Breast epithelium (tissue), 4 donors: ENCODE measurements at regions not wholly inside any gene's neighbourhood (a gene's known extent, or its start where the extent isn't known, plus 50 kb on each side); places are given as distances from the start of the nearest gene placed in this dataset.

ENCODE experiments used
- DNase-seq, 2 donors: peaks; one replicate each; pipeline ENCODE4 v3.0.0-alpha.2; 2019; ENCODE audit warnings: low spot score in 2 of 2
- H3K27ac ChIP-seq, 2 donors: fragments of 200-600 bp; sonication (generic) in 1 of 2; one replicate each; pipeline ENCODE4 v1.5.1; 2016 to 2019; ENCODE audit warnings: mild to moderate bottlenecking in 1 of 2
- H3K27me3 ChIP-seq, 2 donors: fragments of 200-600 bp; sonication (generic) in 1 of 2; one replicate each; pipeline versions ENCODE4 v1.5.1 to v1.6.0; 2017 to 2019; ENCODE audit warnings: control low read depth in 1 of 2, mild to moderate bottlenecking in 1 of 2
- H3K36me3 ChIP-seq: fragments of 200-600 bp; one replicate; pipeline ENCODE4 v1.5.1; 2019
- H3K4me1 ChIP-seq, 2 donors: fragments of 200-600 bp; sonication (generic); one replicate each; pipeline ENCODE4 v1.5.1; 2016 to 2019; ENCODE audit warnings: control low read depth in 1 of 2
- H3K4me3 ChIP-seq, 3 donors: fragments of 200-600 bp; sonication (generic); 1 replicate in 2 of 3; 2 replicates in 1 of 3; pipeline ENCODE4 v1.5.1; 2016 to 2019; ENCODE audit warnings: mild to moderate bottlenecking in 3 of 3, moderate library complexity in 2 of 3
- H3K9me3 ChIP-seq, 2 donors: fragments of 200-600 bp; sonication (generic) in 1 of 2; one replicate each; pipeline ENCODE4 v1.5.1; 2016 to 2019; ENCODE audit warnings: control low read depth in 1 of 2
- POLR2A ChIP-seq: fragments of 450-650 bp; IDR thresholded peaks from one replicate; pipeline ENCODE4 v1.6.1; 2016; ENCODE audit warnings: antibody characterized with exemption, mild to moderate bottlenecking, moderate library complexity
- POLR2AphosphoS5 ChIP-seq, 3 donors: sonication (generic); formaldehyde crosslinking; IDR thresholded peaks; one replicate each; pipeline ENCODE4 v1.6.1; 2017; ENCODE audit warnings: antibody characterized with exemption in 3 of 3
- intact Hi-C: fragments of 100-400 bp; cut with DNase I; formaldehyde crosslinking; loops from one replicate; pipeline ENCODE4 v1.15.1; 2023; ENCODE audit warnings: low total_unique reads
- TF ChIP-seq, protein P1 (sequence below), 3 donors: fragments of 450-650 bp; IDR thresholded peaks; one replicate each; pipeline ENCODE4 v1.5.1; 2016 to 2017; ENCODE audit warnings: antibody characterized with exemption in 3 of 3, mild to moderate bottlenecking in 3 of 3, moderate library complexity in 3 of 3

DNA sequence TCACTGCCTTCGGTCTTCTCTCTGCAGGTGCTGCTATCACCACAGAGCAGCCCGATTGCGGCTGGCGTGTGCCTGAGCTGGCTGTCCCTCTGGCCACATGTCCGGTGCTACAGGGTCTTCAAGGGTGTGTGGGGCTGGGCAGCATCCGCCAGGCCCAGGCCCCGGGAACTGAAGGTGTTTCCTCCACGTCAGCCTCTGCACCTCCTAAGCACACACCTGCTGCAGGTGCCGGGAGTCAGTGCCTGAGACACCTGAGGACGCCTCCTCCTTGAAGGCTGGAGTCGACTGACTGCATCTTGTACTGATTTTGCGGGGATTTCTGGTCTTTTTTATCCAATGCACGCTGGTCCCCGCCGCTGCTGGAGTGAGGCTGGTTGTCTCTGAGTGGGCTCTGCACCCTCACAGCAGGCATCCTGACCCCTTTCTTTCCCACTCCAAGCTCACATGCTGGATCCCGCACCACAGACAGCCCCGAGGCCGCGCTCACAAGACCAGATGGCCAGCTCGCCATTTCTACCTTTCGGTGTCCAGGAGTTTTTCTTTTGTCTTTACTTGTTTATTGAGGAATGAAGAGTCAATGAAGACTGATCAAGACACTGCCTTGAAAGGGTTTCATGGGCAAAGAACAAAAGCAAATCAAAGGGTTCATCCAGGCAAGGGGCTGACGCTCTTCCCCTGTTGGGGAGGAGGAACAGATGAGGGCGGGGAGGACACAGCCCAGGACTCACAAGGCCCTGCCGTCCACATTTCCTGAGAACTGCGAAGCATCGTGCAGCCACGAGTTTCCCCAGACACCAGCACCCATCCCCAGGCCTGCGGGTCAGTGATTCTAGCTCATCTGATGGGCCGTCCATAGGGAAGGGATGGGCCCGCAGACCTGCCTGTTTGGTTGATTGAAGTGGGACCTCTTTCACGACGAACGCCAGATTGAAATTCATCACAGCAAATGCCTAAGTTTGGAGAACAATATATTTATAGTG is 203.8 kb upstream of the SOX1 start:
- no peaks in the 10 kb centered on the region for H3K4me1 ChIP-seq
- intact Hi-C loops: no loop called here
- no peak for DNase-seq
- no peaks in the 10 kb centered on the region for H3K27me3 ChIP-seq
- no peaks in the 10 kb centered on the region for H3K36me3 ChIP-seq
- TF ChIP-seq, protein P1, sequence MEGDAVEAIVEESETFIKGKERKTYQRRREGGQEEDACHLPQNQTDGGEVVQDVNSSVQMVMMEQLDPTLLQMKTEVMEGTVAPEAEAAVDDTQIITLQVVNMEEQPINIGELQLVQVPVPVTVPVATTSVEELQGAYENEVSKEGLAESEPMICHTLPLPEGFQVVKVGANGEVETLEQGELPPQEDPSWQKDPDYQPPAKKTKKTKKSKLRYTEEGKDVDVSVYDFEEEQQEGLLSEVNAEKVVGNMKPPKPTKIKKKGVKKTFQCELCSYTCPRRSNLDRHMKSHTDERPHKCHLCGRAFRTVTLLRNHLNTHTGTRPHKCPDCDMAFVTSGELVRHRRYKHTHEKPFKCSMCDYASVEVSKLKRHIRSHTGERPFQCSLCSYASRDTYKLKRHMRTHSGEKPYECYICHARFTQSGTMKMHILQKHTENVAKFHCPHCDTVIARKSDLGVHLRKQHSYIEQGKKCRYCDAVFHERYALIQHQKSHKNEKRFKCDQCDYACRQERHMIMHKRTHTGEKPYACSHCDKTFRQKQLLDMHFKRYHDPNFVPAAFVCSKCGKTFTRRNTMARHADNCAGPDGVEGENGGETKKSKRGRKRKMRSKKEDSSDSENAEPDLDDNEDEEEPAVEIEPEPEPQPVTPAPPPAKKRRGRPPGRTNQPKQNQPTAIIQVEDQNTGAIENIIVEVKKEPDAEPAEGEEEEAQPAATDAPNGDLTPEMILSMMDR (IDR thresholded peaks at IDR 0.05): no peak
- TF ChIP-seq POLR2A: no peak
- no peak for TF ChIP-seq POLR2AphosphoS5 (IDR thresholded peaks at IDR 0.05)
- H3K4me3 ChIP-seq: no peak overlapping the region
- peaks cover 0 to 46% of the 10 kb centered on the region in 2 donors for H3K9me3 ChIP-seq
- no peak overlapping the region for H3K27ac ChIP-seq

DNA sequence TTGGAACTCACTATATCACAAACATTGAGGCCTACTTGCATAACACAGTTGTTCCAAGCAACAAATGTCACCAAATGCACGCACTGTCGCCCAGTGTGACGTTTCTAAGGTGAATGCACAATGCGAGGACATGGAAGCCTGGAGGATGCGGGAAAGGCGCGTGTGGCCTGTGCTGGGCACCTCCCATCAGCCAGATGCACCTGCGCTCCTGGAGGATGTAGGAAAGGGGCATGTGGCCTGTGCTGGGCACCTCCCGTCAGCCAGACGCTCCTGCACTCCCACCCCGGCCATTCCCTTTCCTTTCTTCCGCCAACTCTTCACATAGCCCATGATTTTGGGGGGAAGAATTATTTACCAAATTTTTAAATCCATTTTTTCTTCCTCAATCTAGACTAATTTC is 202.4 kb upstream of the SOX1 start:
- peaks cover 0 to 3% of the 10 kb centered on the region in 2 donors for H3K27me3 ChIP-seq
- no peaks in the 10 kb centered on the region for H3K4me1 ChIP-seq
- intact Hi-C loops: no loop called here
- TF ChIP-seq, protein P1 (IDR thresholded peaks at IDR 0.05): no peak
- TF ChIP-seq POLR2AphosphoS5 (IDR thresholded peaks at IDR 0.05) (no peak), POLR2A (no peak)
- H3K36me3 ChIP-seq: no peaks in the 10 kb centered on the region
- H3K9me3 ChIP-seq: peaks cover 0 to 55% of the 10 kb centered on the region in 2 donors
- no peak for DNase-seq
- H3K4me3 ChIP-seq: no peak overlapping the region
- H3K27ac ChIP-seq: no peak overlapping the region

DNA sequence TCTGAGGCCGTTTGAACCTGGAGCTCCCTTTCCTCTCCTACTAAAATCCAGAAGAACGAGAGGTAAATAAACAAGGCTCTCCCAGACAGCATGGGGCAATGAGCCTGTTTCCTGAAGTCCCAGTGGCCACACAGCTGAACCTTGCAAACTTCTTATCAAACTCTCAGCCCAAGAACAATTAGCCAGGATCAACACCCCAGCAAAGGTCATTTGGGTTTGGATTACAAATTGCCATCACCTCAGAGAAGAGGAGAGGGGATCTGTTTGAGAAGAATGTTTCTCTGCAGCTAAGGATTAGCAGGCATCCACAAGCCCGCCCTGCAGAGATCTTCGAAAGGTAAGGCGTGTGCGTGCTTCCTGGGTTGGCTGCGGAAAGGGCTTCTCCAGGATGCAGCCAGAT is 201.9 kb upstream of the SOX1 start:
- intact Hi-C loops: no loop called here
- Histone ChIP-seq H3K4me3 (no peak overlapping the region), H3K9me3 (peaks cover 0 to 55% of the 10 kb centered on the region in 2 donors), H3K27ac (no peak overlapping the region), H3K36me3 (no peaks in the 10 kb centered on the region), H3K4me1 (no peaks in the 10 kb centered on the region), H3K27me3 (peaks cover 0 to 3% of the 10 kb centered on the region in 2 donors)
- DNase-seq: no peak
- TF ChIP-seq POLR2AphosphoS5 (IDR thresholded peaks at IDR 0.05) (no peak), POLR2A (no peak)
- TF ChIP-seq, protein P1 (IDR thresholded peaks at IDR 0.05): no peak

DNA sequence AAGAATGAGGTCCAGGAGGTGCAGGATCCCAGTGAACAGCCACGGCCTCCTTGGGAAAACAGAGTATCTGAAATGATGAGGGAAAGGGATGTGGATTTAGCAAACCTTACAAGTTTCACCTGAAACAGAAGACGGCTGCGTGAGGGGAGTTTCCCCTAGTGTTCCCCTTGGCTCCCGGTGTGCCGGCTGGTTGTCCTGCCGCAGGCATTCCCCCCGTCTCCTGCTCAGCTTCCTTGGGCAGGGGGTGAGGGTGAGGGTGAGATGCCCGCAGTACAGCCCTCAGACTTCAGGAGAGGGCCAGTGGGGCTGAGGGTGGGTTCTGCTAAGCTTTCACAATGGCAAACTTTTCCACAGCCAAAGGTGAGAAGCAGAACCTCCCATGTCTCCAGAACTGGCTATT is 201.1 kb upstream of the SOX1 start:
- Histone ChIP-seq H3K36me3 (no peaks in the 10 kb centered on the region), H3K4me1 (no peaks in the 10 kb centered on the region), H3K4me3 (no peak overlapping the region), H3K9me3 (peaks cover 0 to 49% of the 10 kb centered on the region in 2 donors), H3K27me3 (peaks cover 0 to 3% of the 10 kb centered on the region in 2 donors), H3K27ac (no peak overlapping the region)
- DNase-seq: no peak
- TF ChIP-seq POLR2A (no peak), POLR2AphosphoS5 (IDR thresholded peaks at IDR 0.05) (no peak)
- TF ChIP-seq, protein P1 (IDR thresholded peaks at IDR 0.05): no peak
- intact Hi-C loops: no loop called here

DNA sequence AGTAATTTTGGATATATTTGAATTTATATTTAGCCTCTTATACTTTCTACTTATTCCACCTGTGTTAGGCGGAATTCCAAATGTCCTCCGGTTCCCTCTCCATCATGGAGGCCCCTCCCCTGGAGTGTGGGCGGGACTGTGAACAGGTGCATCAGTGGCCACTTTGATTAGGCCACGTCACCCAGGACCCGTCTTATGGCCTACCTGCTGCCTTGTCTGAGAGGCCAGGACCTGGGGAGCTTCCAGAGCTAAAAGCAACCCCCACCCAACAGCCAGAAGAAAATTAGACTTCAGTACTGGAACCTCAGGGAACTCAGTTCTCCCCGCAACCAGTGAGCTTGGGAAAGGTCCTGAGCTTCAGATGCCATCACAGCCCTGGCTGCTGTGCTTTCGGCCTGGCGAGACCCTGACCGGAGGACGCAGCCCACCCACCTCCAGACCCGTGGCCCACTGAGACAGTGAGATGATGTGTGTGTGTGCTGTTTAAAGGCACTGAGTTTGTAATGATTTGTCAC is 200.2 kb upstream of the SOX1 start:
- no peak for DNase-seq
- H3K36me3 ChIP-seq: no peaks in the 10 kb centered on the region
- no peaks in the 10 kb centered on the region for H3K4me1 ChIP-seq
- intact Hi-C loops: no loop called here
- no peak overlapping the region for H3K4me3 ChIP-seq
- no peak overlapping the region for H3K27ac ChIP-seq
- TF ChIP-seq POLR2A: no peak
- TF ChIP-seq, protein P1 (IDR thresholded peaks at IDR 0.05): no peak
- TF ChIP-seq POLR2AphosphoS5 (IDR thresholded peaks at IDR 0.05): no peak
- H3K27me3 ChIP-seq: peaks cover 0 to 3% of the 10 kb centered on the region in 2 donors
- peaks cover 0 to 39% of the 10 kb centered on the region in 2 donors for H3K9me3 ChIP-seq
